IMR-90 (cell line): ENCODE measurements at regions not wholly inside any gene's neighbourhood (a gene's known extent, or its start where the extent isn't known, plus 50 kb on each side); places are given as distances from the start of the nearest gene placed in this dataset.

ENCODE experiments used
- ATAC-seq: fragments of 200-7000 bp; cut with Tn5 transposase; 2 replicates; pipeline ENCODE4 v1.9.1; 2020; ENCODE audit warnings: low read depth, mild to moderate bottlenecking, moderate library complexity
- BruUV-seq: library from RNA; stranded (reverse); fragments of 400-500 nt; replicated peaks from 2 replicates; lab custom pipeline; 2021; lab: Mats Ljungman, UMichigan
- CTCF ChIA-PET: fragments of 300-600 bp; formaldehyde crosslinking; extraction: SDS; loops from one replicate; lab custom pipeline; 2021; ENCODE audit warnings: antibody characterized with exemption; lab: Yijun Ruan, JAX
- POLR2A ChIA-PET: fragments of 300-600 bp; sonication (Branson Sonifier 250); formaldehyde crosslinking; loops from one replicate; lab custom pipeline; 2022; ENCODE audit warnings: antibody characterized with exemption; ENCODE audit not compliant: unreplicated experiment; lab: Charles Lee
- DNase-seq: peaks from one replicate; pipeline ENCODE4 v3.0.0; 2013
- H2AFZ ChIP-seq: replicated peaks from 2 replicates; pipeline ENCODE3; 2013; ENCODE audit warnings: low read length, mild to moderate bottlenecking; ENCODE audit not compliant: poor library complexity
- H2AK5ac ChIP-seq: 2 replicates; pipeline ENCODE4 v1.6.1; 2013; ENCODE audit warnings: low read depth, low read length, inconsistent platforms
- H2AK9ac ChIP-seq: replicated peaks from 2 replicates; pipeline ENCODE3; 2013; ENCODE audit warnings: mild to moderate bottlenecking, low read depth, low read length, moderate library complexity; ENCODE audit not compliant: poor library complexity
- H2BK120ac ChIP-seq: 2 replicates; pipeline ENCODE4 v1.6.1; 2013; ENCODE audit warnings: low read depth, low read length, inconsistent platforms
- H2BK15ac ChIP-seq: 3 replicates; pipeline ENCODE4 v1.6.1; 2013; ENCODE audit warnings: low read depth, low read length, inconsistent platforms
- H2BK20ac ChIP-seq: 2 replicates; pipeline ENCODE4 v1.6.1; 2013; ENCODE audit warnings: low read depth, mild to moderate bottlenecking, inconsistent platforms, low read length, moderate library complexity
- H2BK5ac ChIP-seq: 2 replicates; pipeline ENCODE4 v1.6.1; 2013; ENCODE audit warnings: mild to moderate bottlenecking, low read depth, low read length, inconsistent platforms; ENCODE audit not compliant: poor library complexity, severe bottlenecking
- H3K14ac ChIP-seq: replicated peaks from 2 replicates; pipeline ENCODE4 v1.6.1; 2013; ENCODE audit warnings: low read depth, low read length, inconsistent platforms
- H3K18ac ChIP-seq: 2 replicates; pipeline ENCODE4 v1.6.1; 2013; ENCODE audit warnings: low read depth, low read length, control low read depth
- H3K23ac ChIP-seq: 2 replicates; pipeline ENCODE4 v1.6.1; 2013; ENCODE audit warnings: low read depth, low read length, inconsistent platforms
- H3K27ac ChIP-seq: 2 replicates; pipeline ENCODE4 v1.5.1; 2013; ENCODE audit warnings: mild to moderate bottlenecking, control low read depth, low read length; ENCODE audit not compliant: insufficient read depth
- H3K27me3 ChIP-seq: 2 replicates; pipeline ENCODE4 v1.6.1; 2013; ENCODE audit warnings: low read length; ENCODE audit not compliant: control insufficient read depth, insufficient read depth
- H3K36me3 ChIP-seq: 2 replicates; pipeline ENCODE4 v1.6.1; 2013; ENCODE audit warnings: low read length, mixed read lengths; ENCODE audit not compliant: control insufficient read depth, insufficient read depth
- H3K4ac ChIP-seq: 2 replicates; pipeline ENCODE4 v1.6.1; 2013; ENCODE audit warnings: low read depth, low read length, inconsistent platforms
- H3K4me1 ChIP-seq: 2 replicates; pipeline ENCODE4 v1.6.1; 2013; ENCODE audit warnings: low read length, mixed read lengths; ENCODE audit not compliant: control insufficient read depth, insufficient read depth
- H3K4me2 ChIP-seq: 2 replicates; pipeline ENCODE4 v1.6.1; 2013; ENCODE audit warnings: low read depth, mild to moderate bottlenecking, control low read depth, low read length, moderate library complexity
- H3K4me3 ChIP-seq: 2 replicates; pipeline ENCODE4 v1.5.1; 2013; ENCODE audit warnings: low read depth, mild to moderate bottlenecking, control low read depth, low read length, moderate library complexity; ENCODE audit not compliant: insufficient read depth
- H3K56ac ChIP-seq: 2 replicates; pipeline ENCODE4 v1.6.1; 2013; ENCODE audit warnings: low read length, inconsistent platforms; ENCODE audit not compliant: insufficient read depth; ENCODE audit errors: extremely low read depth
- H3K79me1 ChIP-seq, 2 experiments: 2 replicates each; pipeline ENCODE4 v1.6.1; 2013; ENCODE audit warnings: low read length in 2 of 2, inconsistent platforms in 1 of 2, low read depth in 1 of 2
- H3K9ac ChIP-seq: 2 replicates; pipeline ENCODE4 v1.6.1; 2013; ENCODE audit warnings: low read depth, low read length, control low read depth
- H3K9me1 ChIP-seq: 2 replicates; pipeline ENCODE4 v1.6.1; 2013; ENCODE audit warnings: low read length, inconsistent platforms; ENCODE audit not compliant: insufficient read depth
- H3K9me3 ChIP-seq: 2 replicates; pipeline ENCODE4 v1.6.1; 2013; ENCODE audit warnings: low read length; ENCODE audit not compliant: control insufficient read depth, insufficient read depth
- H4K20me1 ChIP-seq: 2 replicates; pipeline ENCODE4 v1.6.1; 2013; ENCODE audit warnings: low read length, inconsistent platforms; ENCODE audit not compliant: insufficient read depth
- H4K5ac ChIP-seq: 2 replicates; pipeline ENCODE4 v1.6.1; 2013; ENCODE audit warnings: mild to moderate bottlenecking, low read depth, low read length, control low read depth
- H4K8ac ChIP-seq, 2 experiments: 2 replicates each; pipeline ENCODE4 v1.6.1; 2013; ENCODE audit warnings: low read depth in 2 of 2, low read length in 2 of 2, control low read depth in 1 of 2, inconsistent platforms in 1 of 2
- H4K91ac ChIP-seq: 2 replicates; pipeline ENCODE4 v1.6.1; 2013; ENCODE audit warnings: low read depth, low read length, inconsistent platforms; ENCODE audit not compliant: insufficient read depth
- BHLHE40 ChIP-seq: fragments of 150-350 bp; IDR thresholded peaks from 2 replicates; pipeline ENCODE4 v1.6.1; 2016; ENCODE audit warnings: mild to moderate bottlenecking, low read depth, low read length
- CEBPB ChIP-seq: IDR thresholded peaks from 2 replicates; pipeline ENCODE4 v1.6.1; 2012; ENCODE audit warnings: low read depth, low read length, improper control_type of control experiment
- CHD1 ChIP-seq: IDR thresholded peaks from 2 replicates; pipeline ENCODE4 v1.6.1; 2012; ENCODE audit warnings: low read depth, low read length, improper control_type of control experiment
- CTCF ChIP-seq: conservative IDR thresholded peaks from 2 replicates; pipeline ENCODE4 v1.5.1; 2012; ENCODE audit warnings: mild to moderate bottlenecking, low read depth, low read length, improper control_type of control experiment
- ELK1 ChIP-seq: fragments of 150-350 bp; IDR thresholded peaks from 2 replicates; pipeline ENCODE4 v1.6.1; 2016; ENCODE audit warnings: low read depth, mild to moderate bottlenecking, low read length, moderate library complexity, borderline replicate concordance
- FOS ChIP-seq: fragments of 150-350 bp; IDR thresholded peaks from 2 replicates; pipeline ENCODE4 v1.6.1; 2016; ENCODE audit warnings: low read depth, low read length
- MAFK ChIP-seq: IDR thresholded peaks from 2 replicates; pipeline ENCODE4 v1.6.1; 2012; ENCODE audit warnings: low read depth, low read length, improper control_type of control experiment
- MAZ ChIP-seq: IDR thresholded peaks from 2 replicates; pipeline ENCODE4 v1.6.1; 2012; ENCODE audit warnings: low read depth, mild to moderate bottlenecking, low read length, improper control_type of control experiment, moderate library complexity, borderline replicate concordance
- MXI1 ChIP-seq: IDR thresholded peaks from 2 replicates; pipeline ENCODE4 v1.6.1; 2012; ENCODE audit warnings: low read depth, mild to moderate bottlenecking, low read length, moderate library complexity, borderline replicate concordance
- NFE2L2 ChIP-seq: fragments of 150-350 bp; IDR thresholded peaks from 2 replicates; pipeline ENCODE4 v1.6.1; 2016; ENCODE audit warnings: low read depth, mild to moderate bottlenecking, low read length
- POLR2A ChIP-seq: IDR thresholded peaks from 2 replicates; pipeline ENCODE4 v1.6.1; 2012; ENCODE audit warnings: mild to moderate bottlenecking, low read depth, low read length
- RAD21 ChIP-seq: IDR thresholded peaks from 2 replicates; pipeline ENCODE4 v1.6.1; 2012; ENCODE audit warnings: low read length, improper control_type of control experiment
- RCOR1 ChIP-seq: IDR thresholded peaks from 2 replicates; pipeline ENCODE4 v1.6.1; 2012; ENCODE audit warnings: mild to moderate bottlenecking, low read length, improper control_type of control experiment; ENCODE audit not compliant: insufficient replicate concordance
- RFX5 ChIP-seq: IDR thresholded peaks from 2 replicates; pipeline ENCODE4 v1.8.0; 2012; ENCODE audit warnings: low read depth, mild to moderate bottlenecking, low read length, moderate library complexity
- SMC3 ChIP-seq: fragments of 150-350 bp; IDR thresholded peaks from 2 replicates; pipeline ENCODE4 v1.6.1; 2016; ENCODE audit warnings: low read depth, mild to moderate bottlenecking, antibody characterized with exemption, low read length, moderate library complexity
- USF2 ChIP-seq: fragments of 150-350 bp; IDR thresholded peaks from 2 replicates; pipeline ENCODE4 v1.6.1; 2017; ENCODE audit warnings: mild to moderate bottlenecking, antibody characterized with exemption, low read length, low read depth
- WGBS, 2 experiments: methylation state at CpG; one replicate each; pipeline versions ENCODE4 v1.1.5 to v1.1.7; 2013; ENCODE audit warnings: missing lambda C conversion rate in 2 of 2; ENCODE audit not compliant: insufficient read length in 1 of 2; ENCODE audit errors: extremely low coverage in 2 of 2; 5-methylcytosine and 5-hydroxymethylcytosine counted together
- dilution Hi-C: fragments of 300-500 bp; cut with HindIII; formaldehyde crosslinking; loops from one replicate; pipeline ENCODE4 v1.14.3; 2018; ENCODE audit warnings: low sequenced_read_pairs; ENCODE audit not compliant: unreplicated experiment
- in situ Hi-C: fragments of 300-500 bp; cut with MboI; formaldehyde crosslinking; loops from 3 replicates; pipeline ENCODE4 v1.14.3; 2019; ENCODE audit warnings: low sequenced_read_pairs, inconsistent platforms, mixed read lengths
- intact Hi-C: fragments of 100-400 bp; cut with micrococcal nuclease; formaldehyde crosslinking; loops from 2 replicates; pipeline ENCODE4 v1.10.0; 2022

- no peaks in the 10 kb centered on the region for H3K4me1 ChIP-seq
- no peak overlapping the region for H3K4me2 ChIP-seq
- H3K9me3 ChIP-seq: no peaks in the 10 kb centered on the region
- H3K79me1 ChIP-seq: no peaks in the 10 kb centered on the region
- ChIA-PET POLR2A (interaction anchor here (0.6 kb wide), 1 partner anchor 9 kb away, joined by 10 read pairs; no protein-coding TSS in a partner anchor), CTCF (no interaction called here)
- no peak overlapping the region for H4K91ac ChIP-seq
- no peak overlapping the region for H3K14ac ChIP-seq
- H3K23ac ChIP-seq: no peak overlapping the region
- no TSS peak for BruUV-seq
- no peak overlapping the region for H3K18ac ChIP-seq
- H3K4me3 ChIP-seq: no peak overlapping the region
- DNase-seq (no peak), ATAC-seq (no peak)
- no peak overlapping the region for H2AK5ac ChIP-seq
- H3K56ac ChIP-seq: no peak overlapping the region
- H4K20me1 ChIP-seq: no peaks in the 10 kb centered on the region
- H2AK9ac ChIP-seq: no peak overlapping the region
- H3K9ac ChIP-seq: no peak overlapping the region
- no peaks in the 10 kb centered on the region for H3K27me3 ChIP-seq
- in situ Hi-C loops (no loop called here), intact Hi-C loops (no loop called here), dilution Hi-C loops (no loop called here)
- H3K36me3 ChIP-seq: no peaks in the 10 kb centered on the region
- no peaks in the 10 kb centered on the region for H3K9me1 ChIP-seq
- no peak overlapping the region for H2BK20ac ChIP-seq
- no peak overlapping the region for H2BK5ac ChIP-seq
- no peak overlapping the region for H4K8ac ChIP-seq
- no peak overlapping the region for H2BK15ac ChIP-seq
- no peak overlapping the region for H4K5ac ChIP-seq
- no peak overlapping the region for H2AFZ ChIP-seq
- H3K27ac ChIP-seq: no peak overlapping the region
- no peak overlapping the region for H2BK120ac ChIP-seq
- TF ChIP-seq RFX5: no peak
- no peak for TF ChIP-seq FOS
- TF ChIP-seq MAFK: no peak
- no peak for TF ChIP-seq BHLHE40
- TF ChIP-seq MAZ: no peak
- TF ChIP-seq RAD21: no peak
- TF ChIP-seq SMC3: no peak
- TF ChIP-seq NFE2L2: no peak
- TF ChIP-seq USF2: no peak
- TF ChIP-seq RCOR1: no peak
- no peak for TF ChIP-seq POLR2A
- TF ChIP-seq ELK1: no peak
- TF ChIP-seq MXI1: no peak
- TF ChIP-seq CEBPB: no peak
- no peak for TF ChIP-seq CHD1
- no peak for TF ChIP-seq CTCF
- no CpG with 5 or more reads among the region's 11 CpGs for WGBS, 2 experiments
- H3K4ac ChIP-seq: no peak overlapping the region
These were observed 207.4 kb upstream of the INTU start for GRCh38 chr4:127425202-127425845.
